NCI-H187 treated with DMSO at 0.1 percent for 48 hours (cell line): ENCODE measurements at regions not wholly inside any gene's neighbourhood (a gene's known extent, or its start where the extent isn't known, plus 50 kb on each side); places are given as distances from the start of the nearest gene placed in this dataset.
A peak's percentile ranks its signal among the peaks of the same experiment; 100 is the strongest.

Experiments
- DNase-seq: peaks from one replicate; lab custom pipeline; 2025; lab: John Stamatoyannopoulos, UW

- DNase-seq: no peak
Measured at GRCh38 chr3:168461793-168462192, 366.1 kb upstream of the GOLIM4 start.

- no peak for DNase-seq
Measured at GRCh38 chr3:168459226-168459784, 363.6 kb upstream of the GOLIM4 start.

- DNase-seq: peak; percentile 70
Measured at GRCh38 chr3:168457954-168458539, 362.3 kb upstream of the GOLIM4 start.

- no peak for DNase-seq
Measured at GRCh38 chr3:168455814-168456213, 360.1 kb upstream of the GOLIM4 start.

- DNase-seq: no peak
Measured at GRCh38 chr3:168453623-168454022, 357.9 kb upstream of the GOLIM4 start.

- DNase-seq: no peak
Measured at GRCh38 chr3:168443965-168444364, 348.2 kb upstream of the GOLIM4 start.

- no peak for DNase-seq
Measured at GRCh38 chr3:168442502-168442901, 346.8 kb upstream of the GOLIM4 start.

GRCh38 chr3:168436245-168436724, 340.6 kb upstream of the GOLIM4 start:
- no peak for DNase-seq

GRCh38 chr3:168431491-168431890, 335.8 kb upstream of the GOLIM4 start:
- DNase-seq: no peak

GRCh38 chr3:168427835-168428475, 332.2 kb upstream of the GOLIM4 start:
- DNase-seq: no peak

- no peak for DNase-seq
Measured at GRCh38 chr3:168427156-168427555, 331.4 kb upstream of the GOLIM4 start.

- no peak for DNase-seq
Measured at GRCh38 chr3:168425936-168426595, 330.3 kb upstream of the GOLIM4 start.

GRCh38 chr3:168424059-168424734, 328.5 kb upstream of the GOLIM4 start:
- no peak for DNase-seq

- DNase-seq: no peak
Measured at GRCh38 chr3:168422843-168423242, 327.1 kb upstream of the GOLIM4 start.

GRCh38 chr3:168419091-168419490, 323.4 kb upstream of the GOLIM4 start:
- DNase-seq: no peak

- no peak for DNase-seq
Measured at GRCh38 chr3:168417016-168417415, 321.3 kb upstream of the GOLIM4 start.

GRCh38 chr3:168416446-168416845, 320.7 kb upstream of the GOLIM4 start:
- DNase-seq: no peak

- DNase-seq: no peak
Measured at GRCh38 chr3:168414149-168414548, 318.4 kb upstream of the GOLIM4 start.

- no peak for DNase-seq
Measured at GRCh38 chr3:168407381-168407780, 311.7 kb upstream of the GOLIM4 start.

GRCh38 chr3:168405288-168405687, 309.6 kb upstream of the GOLIM4 start:
- DNase-seq: no peak

GRCh38 chr3:168398371-168399025, 302.8 kb upstream of the GOLIM4 start:
- DNase-seq: no peak

- DNase-seq: no peak
Measured at GRCh38 chr3:168396861-168397260, 301.1 kb upstream of the GOLIM4 start.
